GM12878 (cell line): ENCODE measurements at regions not wholly inside any gene's neighbourhood (a gene's known extent, or its start where the extent isn't known, plus 50 kb on each side); places are given as distances from the start of the nearest gene placed in this dataset.

ENCODE experiments used
- ATAC-seq: fragments of 200-7000 bp; cut with Tn5 transposase; 3 replicates; pipeline ENCODE4 v1.9.1; 2020; ENCODE audit warnings: mild to moderate bottlenecking, moderate library complexity
- BruUV-seq: library from RNA; stranded (reverse); fragments of 400-500 nt; replicated peaks from 2 replicates; lab custom pipeline; 2021; lab: Mats Ljungman, UMichigan
- CTCF ChIA-PET: fragments of 300-600 bp; sonication (Branson Sonifier 250); formaldehyde crosslinking; extraction: SDS; loops from one replicate; lab custom pipeline; 2021; ENCODE audit warnings: inconsistent platforms; lab: Yijun Ruan, JAX
- POLR2A ChIA-PET: fragments of 350-600 bp; formaldehyde crosslinking; extraction: SDS; loops from one replicate; lab custom pipeline; 2021; ENCODE audit warnings: inconsistent platforms; lab: Charles Lee
- RAD21 ChIA-PET: fragments of 300-600 bp; sonication (Branson Sonifier 250); formaldehyde crosslinking; loops from one replicate; lab custom pipeline; 2023; ENCODE audit warnings: antibody characterized with exemption; ENCODE audit not compliant: unreplicated experiment; lab: Charles Lee
- SMC1A ChIA-PET: fragments of 300-600 bp; sonication (Branson Sonifier 250); formaldehyde crosslinking; loops from one replicate; lab custom pipeline; 2023; ENCODE audit not compliant: unreplicated experiment, uncharacterized antibody; lab: Charles Lee
- DNase-seq: peaks from one replicate; pipeline ENCODE4 v3.0.0-alpha.2; 2011; ENCODE audit warnings: low read depth, low spot score
- FAIRE-seq: peaks from 3 replicates; lab custom pipeline; 2011; peaks lifted over from hg19 to GRCh38; lab: Jason Lieb, UNC
- H2AFZ ChIP-seq: 2 replicates; pipeline ENCODE4 v1.6.0; 2011; ENCODE audit warnings: low read depth, low read length, control low read depth; ENCODE audit not compliant: control insufficient read depth
- H3K27ac ChIP-seq: 2 replicates; pipeline ENCODE4 v1.5.1; 2011; ENCODE audit warnings: control low read depth; ENCODE audit not compliant: control insufficient read depth, insufficient read depth
- H3K27me3 ChIP-seq, 2 experiments: replicated peaks in 1 of 2; 2 replicates each; pipeline versions ENCODE4 v1.6.0 to v1.6.1; 2011; ENCODE audit warnings: low read length in 1 of 2; ENCODE audit not compliant: control insufficient read depth in 2 of 2, insufficient read depth in 2 of 2
- H3K36me3 ChIP-seq, 2 experiments: 2 replicates each; pipeline ENCODE4 v1.5.1; 2011; ENCODE audit warnings: low read length in 1 of 2; ENCODE audit not compliant: control insufficient read depth in 2 of 2, insufficient read depth in 2 of 2
- H3K4me1 ChIP-seq: 2 replicates; pipeline ENCODE4 v1.6.1; 2011; ENCODE audit warnings: mild to moderate bottlenecking, low read length, moderate library complexity, mixed read lengths; ENCODE audit not compliant: control insufficient read depth, insufficient read depth
- H3K4me2 ChIP-seq: 2 replicates; pipeline ENCODE4 v1.6.0; 2011; ENCODE audit warnings: control low read depth; ENCODE audit not compliant: control insufficient read depth, insufficient read depth
- H3K4me3 ChIP-seq: fragments of 200-600 bp; sonication (generic); 2 replicates; pipeline ENCODE4 v1.5.1; 2016
- H3K79me2 ChIP-seq: 2 replicates; pipeline ENCODE4 v1.6.0; 2011; ENCODE audit warnings: low read length; ENCODE audit not compliant: control insufficient read depth, insufficient read depth
- H3K9ac ChIP-seq: 2 replicates; pipeline ENCODE4 v1.8.0; 2011; ENCODE audit warnings: low read length, control low read depth, mixed read lengths; ENCODE audit not compliant: control insufficient read depth, insufficient read depth
- H3K9me3 ChIP-seq: replicated peaks from 3 replicates; pipeline ENCODE4 v1.5.1; 2011; ENCODE audit warnings: mild to moderate bottlenecking, low read length; ENCODE audit not compliant: control insufficient read depth, insufficient read depth
- H4K20me1 ChIP-seq: 2 replicates; pipeline ENCODE4 v1.6.0; 2011; ENCODE audit not compliant: control insufficient read depth, insufficient read depth
- IKZF2 ChIP-seq, 2 experiments: fragments of 450-650 bp; IDR thresholded peaks; 2 replicates each; pipeline ENCODE4 v1.6.1; 2017; ENCODE audit warnings: mild to moderate bottlenecking in 2 of 2, moderate library complexity in 2 of 2
- JUNB ChIP-seq: IDR thresholded peaks from 2 replicates; pipeline ENCODE4 v1.6.1; 2016; ENCODE audit warnings: antibody characterized with exemption, mild to moderate bottlenecking
- MTA2 ChIP-seq: fragments of 450-650 bp; IDR thresholded peaks from 2 replicates; pipeline ENCODE4 v1.6.1; 2016; ENCODE audit warnings: low read depth, mild to moderate bottlenecking, moderate library complexity
- PRDM15 ChIP-seq: fragments of 450-650 bp; formaldehyde crosslinking; IDR thresholded peaks from 2 replicates; pipeline ENCODE4 v1.4.0; 2020; ENCODE audit warnings: mild to moderate bottlenecking, moderate library complexity
- RBBP5 ChIP-seq: fragments of 200-600 bp; sonication (generic); conservative IDR thresholded peaks from 2 replicates; pipeline ENCODE4 v1.6.1; 2016
- RCOR1 ChIP-seq: conservative IDR thresholded peaks from 2 replicates; pipeline ENCODE4 v1.6.1; 2012; ENCODE audit warnings: low read depth, low read length, improper control_type of control experiment
- RFX5 ChIP-seq: IDR thresholded peaks from 2 replicates; pipeline ENCODE4 v1.6.1; 2011; ENCODE audit warnings: low read depth, low read length, improper control_type of control experiment
- SIN3A ChIP-seq: IDR thresholded peaks from 2 replicates; pipeline ENCODE4 v1.6.1; 2012; ENCODE audit warnings: low read depth, low read length, improper control_type of control experiment
- SREBF2 ChIP-seq: IDR thresholded peaks from 2 replicates; pipeline ENCODE4 v1.6.1; 2012; ENCODE audit warnings: mild to moderate bottlenecking, low read length
- SUPT20H ChIP-seq: IDR thresholded peaks from 2 replicates; pipeline ENCODE4 v1.6.1; 2011; ENCODE audit warnings: low read depth, mild to moderate bottlenecking, low read length, moderate library complexity, borderline replicate concordance; ENCODE audit not compliant: control insufficient read depth
- ZBTB4 ChIP-seq: fragments of 450-650 bp; formaldehyde crosslinking; IDR thresholded peaks from 2 replicates; pipeline ENCODE4 v1.4.0; 2022; ENCODE audit warnings: mild to moderate bottlenecking, moderate library complexity
- ZNF207 ChIP-seq: fragments of 450-650 bp; IDR thresholded peaks from 2 replicates; pipeline ENCODE4 v1.6.1; 2014; ENCODE audit warnings: antibody characterized with exemption, mild to moderate bottlenecking, borderline replicate concordance
- whole genome bisulfite sequencing: methylation state at CpG from one replicate; pipeline ENCODE4 v1.1.6; 2016; ENCODE audit warnings: low lambda C conversion rate; ENCODE audit not compliant: insufficient replicate concordance, insufficient coverage; ENCODE audit errors: missing lambda C conversion rate; 5-methylcytosine and 5-hydroxymethylcytosine counted together
- in situ Hi-C: fragments of 300-500 bp; cut with MboI; formaldehyde crosslinking; loops from 9 replicates; pipeline ENCODE4 v1.14.3; 2018; ENCODE audit warnings: mixed read lengths
- intact Hi-C: fragments of 100-400 bp; cut with micrococcal nuclease; formaldehyde crosslinking; loops from one replicate; pipeline ENCODE4 v1.14.2; 2022; ENCODE audit not compliant: unreplicated experiment
- TF ChIP-seq, protein P1 (sequence below): fragments of 450-650 bp; IDR thresholded peaks from 2 replicates; pipeline ENCODE4 v1.6.1; 2016; ENCODE audit warnings: mild to moderate bottlenecking, moderate library complexity, borderline replicate concordance

- no TSS peak for BruUV-seq
- no peaks in the 10 kb centered on the region for H4K20me1 ChIP-seq
- TF ChIP-seq SIN3A, result no peak
- no peak for TF ChIP-seq IKZF2 (IDR thresholded peaks at IDR 0.05)
- TF ChIP-seq PRDM15 (CRISPR knock-in tag), result no peak
- TF ChIP-seq RCOR1, result no peak
- TF ChIP-seq SUPT20H, result no peak
- TF ChIP-seq MTA2, result no peak
- TF ChIP-seq, protein P1, sequence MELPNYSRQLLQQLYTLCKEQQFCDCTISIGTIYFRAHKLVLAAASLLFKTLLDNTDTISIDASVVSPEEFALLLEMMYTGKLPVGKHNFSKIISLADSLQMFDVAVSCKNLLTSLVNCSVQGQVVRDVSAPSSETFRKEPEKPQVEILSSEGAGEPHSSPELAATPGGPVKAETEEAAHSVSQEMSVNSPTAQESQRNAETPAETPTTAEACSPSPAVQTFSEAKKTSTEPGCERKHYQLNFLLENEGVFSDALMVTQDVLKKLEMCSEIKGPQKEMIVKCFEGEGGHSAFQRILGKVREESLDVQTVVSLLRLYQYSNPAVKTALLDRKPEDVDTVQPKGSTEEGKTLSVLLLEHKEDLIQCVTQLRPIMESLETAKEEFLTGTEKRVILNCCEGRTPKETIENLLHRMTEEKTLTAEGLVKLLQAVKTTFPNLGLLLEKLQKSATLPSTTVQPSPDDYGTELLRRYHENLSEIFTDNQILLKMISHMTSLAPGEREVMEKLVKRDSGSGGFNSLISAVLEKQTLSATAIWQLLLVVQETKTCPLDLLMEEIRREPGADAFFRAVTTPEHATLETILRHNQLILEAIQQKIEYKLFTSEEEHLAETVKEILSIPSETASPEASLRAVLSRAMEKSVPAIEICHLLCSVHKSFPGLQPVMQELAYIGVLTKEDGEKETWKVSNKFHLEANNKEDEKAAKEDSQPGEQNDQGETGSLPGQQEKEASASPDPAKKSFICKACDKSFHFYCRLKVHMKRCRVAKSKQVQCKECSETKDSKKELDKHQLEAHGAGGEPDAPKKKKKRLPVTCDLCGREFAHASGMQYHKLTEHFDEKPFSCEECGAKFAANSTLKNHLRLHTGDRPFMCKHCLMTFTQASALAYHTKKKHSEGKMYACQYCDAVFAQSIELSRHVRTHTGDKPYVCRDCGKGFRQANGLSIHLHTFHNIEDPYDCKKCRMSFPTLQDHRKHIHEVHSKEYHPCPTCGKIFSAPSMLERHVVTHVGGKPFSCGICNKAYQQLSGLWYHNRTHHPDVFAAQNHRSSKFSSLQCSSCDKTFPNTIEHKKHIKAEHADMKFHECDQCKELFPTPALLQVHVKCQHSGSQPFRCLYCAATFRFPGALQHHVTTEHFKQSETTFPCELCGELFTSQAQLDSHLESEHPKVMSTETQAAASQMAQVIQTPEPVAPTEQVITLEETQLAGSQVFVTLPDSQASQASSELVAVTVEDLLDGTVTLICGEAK, result no peak
- TF ChIP-seq ZNF207, result no peak
- TF ChIP-seq RBBP5, result no peak
- no peak for TF ChIP-seq JUNB
- no peak for TF ChIP-seq RFX5
- TF ChIP-seq ZBTB4 (CRISPR knock-in tag), result no peak
- TF ChIP-seq SREBF2, result no peak
- DNase-seq (no peak), FAIRE-seq (no peak), ATAC-seq (no peak)
- H3K79me2 ChIP-seq, result no peaks in the 10 kb centered on the region
- CTCF ChIA-PET, result interaction anchor here (1.1 kb wide), 1 partner anchor 9 kb away, joined by 3 read pairs; no protein-coding TSS in a partner anchor
- H3K9ac ChIP-seq, result no peak overlapping the region
- SMC1A ChIA-PET, result interaction anchor here (0.7 kb wide), 1 partner anchor 9 kb away, joined by 3 read pairs; no protein-coding TSS in a partner anchor
- H3K36me3 ChIP-seq, result no peaks in the 10 kb centered on the region
- no peak overlapping the region for H3K27ac ChIP-seq
- H3K4me2 ChIP-seq, result no peak overlapping the region
- 39% methylated on average over 9 of the region's 9 CpGs for WGBS
- H3K9me3 ChIP-seq, result no peaks in the 10 kb centered on the region
- POLR2A ChIA-PET, result no interaction called here
- H3K27me3 ChIP-seq, result no peaks in the 10 kb centered on the region
- in situ Hi-C loops, result no loop called here
- RAD21 ChIA-PET, result no interaction called here
- H3K4me1 ChIP-seq, result no peaks in the 10 kb centered on the region
- no peak overlapping the region for H2AFZ ChIP-seq
- H3K4me3 ChIP-seq, result no peak overlapping the region
- intact Hi-C loops, result no loop called here
Observed at GRCh38 chr18:1658908-1659566, 754.4 kb downstream of the ADCYAP1 start.
